Lower lobe of right lung (tissue), 2 donors: ENCODE measurements at regions not wholly inside any gene's neighbourhood (a gene's known extent, or its start where the extent isn't known, plus 50 kb on each side); places are given as distances from the start of the nearest gene placed in this dataset.
"Not testable (repeated sequence)": the region's sequence is repeated elsewhere in the genome, so short reads cannot be mapped to it uniquely, and the experiment has no call there.

ENCODE experiments used
- ATAC-seq, 2 donors: fragments of 200-7000 bp; cut with Tn5 transposase; one replicate each; pipeline ENCODE4 v1.9.1; 2020 to 2022; ENCODE audit warnings: mild to moderate bottlenecking in 2 of 2, moderate library complexity in 2 of 2
- DNase-seq: peaks from one replicate; pipeline ENCODE4 v3.0.0-alpha.2; 2020
- H3K27ac ChIP-seq: fragments of 200-600 bp; one replicate; pipeline ENCODE4 v1.8.0; 2022
- H3K27me3 ChIP-seq: fragments of 200-600 bp; one replicate; pipeline ENCODE4 v1.8.0; 2022; ENCODE audit warnings: low read depth
- H3K36me3 ChIP-seq: fragments of 200-600 bp; one replicate; pipeline ENCODE4 v1.8.0; 2022; ENCODE audit warnings: mild to moderate bottlenecking
- H3K4me1 ChIP-seq: fragments of 200-600 bp; one replicate; pipeline ENCODE4 v1.8.0; 2022
- H3K4me3 ChIP-seq: fragments of 200-600 bp; one replicate; pipeline ENCODE4 v1.8.0; 2022; ENCODE audit warnings: mild to moderate bottlenecking
- H3K9me3 ChIP-seq: fragments of 200-600 bp; one replicate; pipeline ENCODE4 v1.8.0; 2022
- CTCF ChIP-seq: fragments of 200-600 bp; IDR thresholded peaks from one replicate; pipeline ENCODE4 v1.8.0; 2022; ENCODE audit warnings: antibody characterized with exemption, mild to moderate bottlenecking
- intact Hi-C: fragments of 100-400 bp; cut with DNase I; formaldehyde crosslinking; loops from one replicate; pipeline ENCODE4 v1.11.0; 2022
- donor health status: DM: no; HTN: yes; CAD: no; lungs with severe emphysema.

GRCh38 chr10:46104071-46104585 lies 58.1 kb upstream of the MSMB start:
- intact Hi-C loops = no loop called here

GRCh38 chr10:46105416-46105815 lies 59.3 kb upstream of the MSMB start:
- H3K9me3 ChIP-seq, intact Hi-C loops, H3K27me3 ChIP-seq, ATAC-seq, H3K4me1 ChIP-seq, H3K36me3 ChIP-seq, DNase-seq, H3K27ac ChIP-seq: not testable (repeated sequence)
- peak overlapping the region; percentile 56 for H3K4me3 ChIP-seq

More at GRCh38 chr10:46104071-46104585, 58.1 kb upstream of the MSMB start:
- Histone ChIP-seq H3K4me3 (no peak overlapping the region), H3K4me1 (peaks cover 10% of the 10 kb centered on the region), H3K9me3 (no peaks in the 10 kb centered on the region), H3K27ac (no peak overlapping the region), H3K36me3 (no peaks in the 10 kb centered on the region), H3K27me3 (peaks cover 8% of the 10 kb centered on the region)
- ATAC-seq = no peak
- no peak for DNase-seq
- TF ChIP-seq CTCF = no peak

- H3K4me1 ChIP-seq, H3K9me3 ChIP-seq, DNase-seq, intact Hi-C loops, H3K27me3 ChIP-seq, H3K27ac ChIP-seq, H3K36me3 ChIP-seq: not testable (repeated sequence)
- ATAC-seq = peak; percentile 70
- H3K4me3 ChIP-seq = peak overlapping the region; percentile 56
Observed at GRCh38 chr10:46105856-46106409, 59.9 kb upstream of the MSMB start.

GRCh38 chr10:46106410-46107255 lies 60.6 kb upstream of the MSMB start:
- intact Hi-C loops = no loop called here
- Histone ChIP-seq H3K27me3 (peaks cover 8% of the 10 kb centered on the region), H3K4me1 (peaks cover 10% of the 10 kb centered on the region), H3K36me3 (no peaks in the 10 kb centered on the region), H3K27ac (no peak overlapping the region), H3K4me3 (peak overlapping the region; percentile 56), H3K9me3 (no peaks in the 10 kb centered on the region)
- DNase-seq (peak; percentile 78), ATAC-seq (peak; percentile 97 to 98)
- no peak for TF ChIP-seq CTCF

GRCh38 chr10:46108158-46108499 lies 62.1 kb upstream of the MSMB start:
- ATAC-seq, H3K36me3 ChIP-seq, intact Hi-C loops: not testable (repeated sequence)

GRCh38 chr10:46154271-46154670 lies 108.2 kb upstream of the MSMB start:
- intact Hi-C loops, H3K9me3 ChIP-seq, H3K27me3 ChIP-seq, H3K36me3 ChIP-seq, DNase-seq, H3K27ac ChIP-seq, ATAC-seq, H3K4me1 ChIP-seq, H3K4me3 ChIP-seq: not testable (repeated sequence)

More at GRCh38 chr10:46108158-46108499, 62.1 kb upstream of the MSMB start:
- not testable (repeated sequence) for H3K9me3 ChIP-seq, H3K4me3 ChIP-seq, DNase-seq, H3K27ac ChIP-seq, H3K27me3 ChIP-seq, H3K4me1 ChIP-seq

- intact Hi-C loops, H3K4me3 ChIP-seq, DNase-seq, H3K36me3 ChIP-seq, H3K27me3 ChIP-seq, H3K27ac ChIP-seq, H3K9me3 ChIP-seq, H3K4me1 ChIP-seq: not testable (repeated sequence)
- ATAC-seq = peak in 1 of 2 donors; percentile 56
Observed at GRCh38 chr10:46154683-46155082, 108.6 kb upstream of the MSMB start.

- ATAC-seq, H3K4me1 ChIP-seq, DNase-seq, H3K36me3 ChIP-seq, H3K27ac ChIP-seq, H3K27me3 ChIP-seq, H3K4me3 ChIP-seq, H3K9me3 ChIP-seq, intact Hi-C loops: not testable (repeated sequence)
Observed at GRCh38 chr10:46156866-46157265, 110.8 kb upstream of the MSMB start.
